Upper lobe of left lung (tissue), 4 donors: ENCODE measurements at regions not wholly inside any gene's neighbourhood (a gene's known extent, or its start where the extent isn't known, plus 50 kb on each side); places are given as distances from the start of the nearest gene placed in this dataset.

ENCODE experiments used
- EP300 ChIP-seq, 4 donors: sonication (generic); formaldehyde crosslinking; IDR thresholded peaks; one replicate each; pipeline ENCODE4 v1.5.1; 2017; ENCODE audit warnings: antibody characterized with exemption in 4 of 4, control low read depth in 2 of 4
- POLR2A ChIP-seq, 4 donors: fragments of 450-650 bp; IDR thresholded peaks; one replicate each; pipeline ENCODE4 v1.5.1; 2016 to 2017; ENCODE audit warnings: antibody characterized with exemption in 4 of 4, mild to moderate bottlenecking in 2 of 4
- TF ChIP-seq, protein P1 (sequence below), 6 experiments: fragments of 450-650 bp in 4 of 6; fragments of 200-600 bp in 2 of 6; sonication (generic) in 2 of 6; IDR thresholded peaks; one replicate each; pipeline ENCODE4 v1.5.1; 2016 to 2019; ENCODE audit warnings: antibody characterized with exemption in 6 of 6

DNA sequence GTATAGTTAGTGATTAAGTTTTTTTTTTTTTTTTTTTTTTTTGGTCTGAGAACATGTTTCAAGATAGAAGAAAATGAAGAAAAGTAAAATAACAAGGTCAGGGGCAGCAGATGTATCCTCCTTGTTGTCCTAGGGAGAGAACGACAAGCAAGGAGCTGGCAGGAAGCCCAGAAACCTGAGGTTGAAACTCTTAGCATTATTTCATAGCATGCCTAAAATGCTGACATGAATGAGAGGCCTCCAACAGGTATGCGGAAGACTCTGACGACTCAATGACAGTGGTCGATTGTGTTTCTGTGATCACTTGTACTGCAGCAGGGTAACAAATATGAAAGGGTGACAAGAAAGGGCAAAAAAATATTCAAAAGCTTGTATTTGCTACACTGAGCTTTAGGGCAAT, 415.9 kb downstream of the PLA2G4A start:
- TF ChIP-seq, protein P1, sequence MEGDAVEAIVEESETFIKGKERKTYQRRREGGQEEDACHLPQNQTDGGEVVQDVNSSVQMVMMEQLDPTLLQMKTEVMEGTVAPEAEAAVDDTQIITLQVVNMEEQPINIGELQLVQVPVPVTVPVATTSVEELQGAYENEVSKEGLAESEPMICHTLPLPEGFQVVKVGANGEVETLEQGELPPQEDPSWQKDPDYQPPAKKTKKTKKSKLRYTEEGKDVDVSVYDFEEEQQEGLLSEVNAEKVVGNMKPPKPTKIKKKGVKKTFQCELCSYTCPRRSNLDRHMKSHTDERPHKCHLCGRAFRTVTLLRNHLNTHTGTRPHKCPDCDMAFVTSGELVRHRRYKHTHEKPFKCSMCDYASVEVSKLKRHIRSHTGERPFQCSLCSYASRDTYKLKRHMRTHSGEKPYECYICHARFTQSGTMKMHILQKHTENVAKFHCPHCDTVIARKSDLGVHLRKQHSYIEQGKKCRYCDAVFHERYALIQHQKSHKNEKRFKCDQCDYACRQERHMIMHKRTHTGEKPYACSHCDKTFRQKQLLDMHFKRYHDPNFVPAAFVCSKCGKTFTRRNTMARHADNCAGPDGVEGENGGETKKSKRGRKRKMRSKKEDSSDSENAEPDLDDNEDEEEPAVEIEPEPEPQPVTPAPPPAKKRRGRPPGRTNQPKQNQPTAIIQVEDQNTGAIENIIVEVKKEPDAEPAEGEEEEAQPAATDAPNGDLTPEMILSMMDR (IDR thresholded peaks at IDR 0.05), result no peak
- no peak for TF ChIP-seq POLR2A (IDR thresholded peaks at IDR 0.05)
- no peak for TF ChIP-seq EP300 (IDR thresholded peaks at IDR 0.05)
